IMR-90 (cell line): ENCODE measurements at regions not wholly inside any gene's neighbourhood (a gene's known extent, or its start where the extent isn't known, plus 50 kb on each side); places are given as distances from the start of the nearest gene placed in this dataset.

Source experiments
- ATAC-seq: fragments of 200-7000 bp; cut with Tn5 transposase; 2 replicates; pipeline ENCODE4 v1.9.1; 2020; ENCODE audit warnings: low read depth, mild to moderate bottlenecking, moderate library complexity
- BruUV-seq: library from RNA; stranded (reverse); fragments of 400-500 nt; replicated peaks from 2 replicates; lab custom pipeline; 2021; lab: Mats Ljungman, UMichigan
- CTCF ChIA-PET: fragments of 300-600 bp; formaldehyde crosslinking; extraction: SDS; loops from one replicate; lab custom pipeline; 2021; ENCODE audit warnings: antibody characterized with exemption; lab: Yijun Ruan, JAX
- POLR2A ChIA-PET: fragments of 300-600 bp; sonication (Branson Sonifier 250); formaldehyde crosslinking; loops from one replicate; lab custom pipeline; 2022; ENCODE audit warnings: antibody characterized with exemption; ENCODE audit not compliant: unreplicated experiment; lab: Charles Lee
- DNase-seq: peaks from one replicate; pipeline ENCODE4 v3.0.0; 2013
- H2AFZ ChIP-seq: replicated peaks from 2 replicates; pipeline ENCODE3; 2013; ENCODE audit warnings: low read length, mild to moderate bottlenecking; ENCODE audit not compliant: poor library complexity
- H2AK5ac ChIP-seq: 2 replicates; pipeline ENCODE4 v1.6.1; 2013; ENCODE audit warnings: low read depth, low read length, inconsistent platforms
- H2AK9ac ChIP-seq: replicated peaks from 2 replicates; pipeline ENCODE3; 2013; ENCODE audit warnings: mild to moderate bottlenecking, low read depth, low read length, moderate library complexity; ENCODE audit not compliant: poor library complexity
- H2BK120ac ChIP-seq: 2 replicates; pipeline ENCODE4 v1.6.1; 2013; ENCODE audit warnings: low read depth, low read length, inconsistent platforms
- H2BK15ac ChIP-seq: 3 replicates; pipeline ENCODE4 v1.6.1; 2013; ENCODE audit warnings: low read depth, low read length, inconsistent platforms
- H2BK20ac ChIP-seq: 2 replicates; pipeline ENCODE4 v1.6.1; 2013; ENCODE audit warnings: low read depth, mild to moderate bottlenecking, inconsistent platforms, low read length, moderate library complexity
- H2BK5ac ChIP-seq: 2 replicates; pipeline ENCODE4 v1.6.1; 2013; ENCODE audit warnings: mild to moderate bottlenecking, low read depth, low read length, inconsistent platforms; ENCODE audit not compliant: poor library complexity, severe bottlenecking
- H3K14ac ChIP-seq: replicated peaks from 2 replicates; pipeline ENCODE4 v1.6.1; 2013; ENCODE audit warnings: low read depth, low read length, inconsistent platforms
- H3K18ac ChIP-seq: 2 replicates; pipeline ENCODE4 v1.6.1; 2013; ENCODE audit warnings: low read depth, low read length, control low read depth
- H3K23ac ChIP-seq: 2 replicates; pipeline ENCODE4 v1.6.1; 2013; ENCODE audit warnings: low read depth, low read length, inconsistent platforms
- H3K27ac ChIP-seq: 2 replicates; pipeline ENCODE4 v1.5.1; 2013; ENCODE audit warnings: mild to moderate bottlenecking, control low read depth, low read length; ENCODE audit not compliant: insufficient read depth
- H3K27me3 ChIP-seq: 2 replicates; pipeline ENCODE4 v1.6.1; 2013; ENCODE audit warnings: low read length; ENCODE audit not compliant: control insufficient read depth, insufficient read depth
- H3K36me3 ChIP-seq: 2 replicates; pipeline ENCODE4 v1.6.1; 2013; ENCODE audit warnings: low read length, mixed read lengths; ENCODE audit not compliant: control insufficient read depth, insufficient read depth
- H3K4ac ChIP-seq: 2 replicates; pipeline ENCODE4 v1.6.1; 2013; ENCODE audit warnings: low read depth, low read length, inconsistent platforms
- H3K4me1 ChIP-seq: 2 replicates; pipeline ENCODE4 v1.6.1; 2013; ENCODE audit warnings: low read length, mixed read lengths; ENCODE audit not compliant: control insufficient read depth, insufficient read depth
- H3K4me2 ChIP-seq: 2 replicates; pipeline ENCODE4 v1.6.1; 2013; ENCODE audit warnings: low read depth, mild to moderate bottlenecking, control low read depth, low read length, moderate library complexity
- H3K4me3 ChIP-seq: 2 replicates; pipeline ENCODE4 v1.5.1; 2013; ENCODE audit warnings: low read depth, mild to moderate bottlenecking, control low read depth, low read length, moderate library complexity; ENCODE audit not compliant: insufficient read depth
- H3K56ac ChIP-seq: 2 replicates; pipeline ENCODE4 v1.6.1; 2013; ENCODE audit warnings: low read length, inconsistent platforms; ENCODE audit not compliant: insufficient read depth; ENCODE audit errors: extremely low read depth
- H3K79me1 ChIP-seq, 2 experiments: 2 replicates each; pipeline ENCODE4 v1.6.1; 2013; ENCODE audit warnings: low read length in 2 of 2, inconsistent platforms in 1 of 2, low read depth in 1 of 2
- H3K9ac ChIP-seq: 2 replicates; pipeline ENCODE4 v1.6.1; 2013; ENCODE audit warnings: low read depth, low read length, control low read depth
- H3K9me1 ChIP-seq: 2 replicates; pipeline ENCODE4 v1.6.1; 2013; ENCODE audit warnings: low read length, inconsistent platforms; ENCODE audit not compliant: insufficient read depth
- H3K9me3 ChIP-seq: 2 replicates; pipeline ENCODE4 v1.6.1; 2013; ENCODE audit warnings: low read length; ENCODE audit not compliant: control insufficient read depth, insufficient read depth
- H4K20me1 ChIP-seq: 2 replicates; pipeline ENCODE4 v1.6.1; 2013; ENCODE audit warnings: low read length, inconsistent platforms; ENCODE audit not compliant: insufficient read depth
- H4K5ac ChIP-seq: 2 replicates; pipeline ENCODE4 v1.6.1; 2013; ENCODE audit warnings: mild to moderate bottlenecking, low read depth, low read length, control low read depth
- H4K8ac ChIP-seq, 2 experiments: 2 replicates each; pipeline ENCODE4 v1.6.1; 2013; ENCODE audit warnings: low read depth in 2 of 2, low read length in 2 of 2, control low read depth in 1 of 2, inconsistent platforms in 1 of 2
- H4K91ac ChIP-seq: 2 replicates; pipeline ENCODE4 v1.6.1; 2013; ENCODE audit warnings: low read depth, low read length, inconsistent platforms; ENCODE audit not compliant: insufficient read depth
- BHLHE40 ChIP-seq: fragments of 150-350 bp; IDR thresholded peaks from 2 replicates; pipeline ENCODE4 v1.6.1; 2016; ENCODE audit warnings: mild to moderate bottlenecking, low read depth, low read length
- CEBPB ChIP-seq: IDR thresholded peaks from 2 replicates; pipeline ENCODE4 v1.6.1; 2012; ENCODE audit warnings: low read depth, low read length, improper control_type of control experiment
- CHD1 ChIP-seq: IDR thresholded peaks from 2 replicates; pipeline ENCODE4 v1.6.1; 2012; ENCODE audit warnings: low read depth, low read length, improper control_type of control experiment
- CTCF ChIP-seq: conservative IDR thresholded peaks from 2 replicates; pipeline ENCODE4 v1.5.1; 2012; ENCODE audit warnings: mild to moderate bottlenecking, low read depth, low read length, improper control_type of control experiment
- ELK1 ChIP-seq: fragments of 150-350 bp; IDR thresholded peaks from 2 replicates; pipeline ENCODE4 v1.6.1; 2016; ENCODE audit warnings: low read depth, mild to moderate bottlenecking, low read length, moderate library complexity, borderline replicate concordance
- FOS ChIP-seq: fragments of 150-350 bp; IDR thresholded peaks from 2 replicates; pipeline ENCODE4 v1.6.1; 2016; ENCODE audit warnings: low read depth, low read length
- MAFK ChIP-seq: IDR thresholded peaks from 2 replicates; pipeline ENCODE4 v1.6.1; 2012; ENCODE audit warnings: low read depth, low read length, improper control_type of control experiment
- MAZ ChIP-seq: IDR thresholded peaks from 2 replicates; pipeline ENCODE4 v1.6.1; 2012; ENCODE audit warnings: low read depth, mild to moderate bottlenecking, low read length, improper control_type of control experiment, moderate library complexity, borderline replicate concordance
- MXI1 ChIP-seq: IDR thresholded peaks from 2 replicates; pipeline ENCODE4 v1.6.1; 2012; ENCODE audit warnings: low read depth, mild to moderate bottlenecking, low read length, moderate library complexity, borderline replicate concordance
- NFE2L2 ChIP-seq: fragments of 150-350 bp; IDR thresholded peaks from 2 replicates; pipeline ENCODE4 v1.6.1; 2016; ENCODE audit warnings: low read depth, mild to moderate bottlenecking, low read length
- POLR2A ChIP-seq: IDR thresholded peaks from 2 replicates; pipeline ENCODE4 v1.6.1; 2012; ENCODE audit warnings: mild to moderate bottlenecking, low read depth, low read length
- RAD21 ChIP-seq: IDR thresholded peaks from 2 replicates; pipeline ENCODE4 v1.6.1; 2012; ENCODE audit warnings: low read length, improper control_type of control experiment
- RCOR1 ChIP-seq: IDR thresholded peaks from 2 replicates; pipeline ENCODE4 v1.6.1; 2012; ENCODE audit warnings: mild to moderate bottlenecking, low read length, improper control_type of control experiment; ENCODE audit not compliant: insufficient replicate concordance
- RFX5 ChIP-seq: IDR thresholded peaks from 2 replicates; pipeline ENCODE4 v1.8.0; 2012; ENCODE audit warnings: low read depth, mild to moderate bottlenecking, low read length, moderate library complexity
- SMC3 ChIP-seq: fragments of 150-350 bp; IDR thresholded peaks from 2 replicates; pipeline ENCODE4 v1.6.1; 2016; ENCODE audit warnings: low read depth, mild to moderate bottlenecking, antibody characterized with exemption, low read length, moderate library complexity
- WGBS, 2 experiments: methylation state at CpG; one replicate each; pipeline versions ENCODE4 v1.1.5 to v1.1.7; 2013; ENCODE audit warnings: missing lambda C conversion rate in 2 of 2; ENCODE audit not compliant: insufficient read length in 1 of 2; ENCODE audit errors: extremely low coverage in 2 of 2; 5-methylcytosine and 5-hydroxymethylcytosine counted together
- dilution Hi-C: fragments of 300-500 bp; cut with HindIII; formaldehyde crosslinking; loops from one replicate; pipeline ENCODE4 v1.14.3; 2018; ENCODE audit warnings: low sequenced_read_pairs; ENCODE audit not compliant: unreplicated experiment
- in situ Hi-C: fragments of 300-500 bp; cut with MboI; formaldehyde crosslinking; loops from 3 replicates; pipeline ENCODE4 v1.14.3; 2019; ENCODE audit warnings: low sequenced_read_pairs, inconsistent platforms, mixed read lengths
- intact Hi-C: fragments of 100-400 bp; cut with micrococcal nuclease; formaldehyde crosslinking; loops from 2 replicates; pipeline ENCODE4 v1.10.0; 2022
- TF ChIP-seq, protein P1 (sequence below): fragments of 150-350 bp; IDR thresholded peaks from 2 replicates; pipeline ENCODE4 v1.6.1; 2017; ENCODE audit warnings: mild to moderate bottlenecking, antibody characterized with exemption, low read length, low read depth

DNA sequence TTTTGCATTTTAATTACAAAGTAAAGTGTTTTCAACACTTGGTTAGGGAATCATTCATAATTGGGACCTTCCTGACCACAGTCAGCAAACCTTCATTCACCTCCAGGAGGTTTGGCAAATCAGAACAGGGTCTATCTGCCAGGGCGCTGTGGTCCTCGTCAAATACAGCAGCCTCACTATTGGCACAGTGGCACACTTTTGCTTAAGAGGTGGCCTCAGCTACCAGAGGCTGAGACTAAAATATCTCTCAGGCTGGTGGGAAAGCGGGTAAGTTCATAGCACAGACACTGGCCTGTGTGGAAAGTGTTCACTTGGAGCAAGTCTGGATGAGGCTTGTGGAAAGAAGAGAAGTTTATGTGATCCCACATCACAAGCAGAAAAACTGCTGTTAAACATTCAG lies 268.6 kb upstream of the DAPK1 start:
- no peak overlapping the region for H2BK20ac ChIP-seq
- no peaks in the 10 kb centered on the region for H4K20me1 ChIP-seq
- no peak overlapping the region for H3K18ac ChIP-seq
- no CpG with 5 or more reads among the region's 3 CpGs for WGBS, 2 experiments
- H3K4me2 ChIP-seq = no peak overlapping the region
- no peak overlapping the region for H4K8ac ChIP-seq
- H4K5ac ChIP-seq = no peak overlapping the region
- CTCF ChIA-PET = no interaction called here
- in situ Hi-C loops = no loop called here
- peaks cover 6% of the 10 kb centered on the region; the same call in 1 of the 2 replicates for H3K27me3 ChIP-seq
- H3K4me1 ChIP-seq = peaks cover 2% of the 10 kb centered on the region; the same call in 1 of the 2 replicates
- intact Hi-C loops = no loop called here
- no peak for DNase-seq
- BruUV-seq = no TSS peak
- H3K27ac ChIP-seq = no peak overlapping the region
- TF ChIP-seq SMC3 = no peak
- TF ChIP-seq MXI1 = no peak
- TF ChIP-seq MAZ = no peak
- no peak for TF ChIP-seq POLR2A
- no peak for TF ChIP-seq MAFK
- TF ChIP-seq FOS = no peak
- TF ChIP-seq CHD1 = no peak
- no peak for TF ChIP-seq RCOR1
- no peak for TF ChIP-seq CEBPB
- TF ChIP-seq RFX5 = no peak
- no peak for TF ChIP-seq NFE2L2
- no peak for TF ChIP-seq RAD21
- no peak for TF ChIP-seq ELK1
- no peak for TF ChIP-seq BHLHE40
- TF ChIP-seq CTCF = no peak
- TF ChIP-seq, protein P1, sequence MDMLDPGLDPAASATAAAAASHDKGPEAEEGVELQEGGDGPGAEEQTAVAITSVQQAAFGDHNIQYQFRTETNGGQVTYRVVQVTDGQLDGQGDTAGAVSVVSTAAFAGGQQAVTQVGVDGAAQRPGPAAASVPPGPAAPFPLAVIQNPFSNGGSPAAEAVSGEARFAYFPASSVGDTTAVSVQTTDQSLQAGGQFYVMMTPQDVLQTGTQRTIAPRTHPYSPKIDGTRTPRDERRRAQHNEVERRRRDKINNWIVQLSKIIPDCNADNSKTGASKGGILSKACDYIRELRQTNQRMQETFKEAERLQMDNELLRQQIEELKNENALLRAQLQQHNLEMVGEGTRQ = no peak
- no peak overlapping the region for H3K14ac ChIP-seq
- POLR2A ChIA-PET = no interaction called here
- no peak overlapping the region for H2AK9ac ChIP-seq
- H3K79me1 ChIP-seq = no peaks in the 10 kb centered on the region
- H4K91ac ChIP-seq = no peak overlapping the region; the same call in 1 of the 2 replicates
- no peaks in the 10 kb centered on the region for H3K9me3 ChIP-seq
- no peak overlapping the region for H2BK5ac ChIP-seq
- H3K9ac ChIP-seq = no peak overlapping the region
- no peak overlapping the region for H2BK120ac ChIP-seq
- no peak overlapping the region for H2AK5ac ChIP-seq
- dilution Hi-C loops = no loop called here
- H2AFZ ChIP-seq = no peak overlapping the region
- no peak overlapping the region for H2BK15ac ChIP-seq
- no peaks in the 10 kb centered on the region for H3K9me1 ChIP-seq
- no peak for ATAC-seq
- H3K4ac ChIP-seq = no peak overlapping the region
- H3K23ac ChIP-seq = no peak overlapping the region
- H3K56ac ChIP-seq = no peak overlapping the region
- no peaks in the 10 kb centered on the region for H3K36me3 ChIP-seq
- H3K4me3 ChIP-seq = no peak overlapping the region
